HG03175 (cell line): ENCODE measurements at regions not wholly inside any gene's neighbourhood (a gene's known extent, or its start where the extent isn't known, plus 50 kb on each side); places are given as distances from the start of the nearest gene placed in this dataset.

ENCODE experiments used
- ATAC-seq: cut with Tn5 transposase; IDR thresholded peaks from one replicate; pipeline ENCODE4 v1.9.1; 2021; ENCODE audit warnings: mild to moderate bottlenecking, moderate library complexity; ENCODE audit not compliant: unreplicated experiment

- ATAC-seq = no peak
These were observed 52.4 kb downstream of the CBLL2 start for GRCh38 chrX:22325096-22325495.

GRCh38 chrX:22329783-22330182 lies 57.1 kb downstream of the CBLL2 start:
- no peak for ATAC-seq

- no peak for ATAC-seq
These were observed 66.0 kb downstream of the CBLL2 start for GRCh38 chrX:22338740-22339139.

- ATAC-seq = no peak
These were observed 66.7 kb downstream of the CBLL2 start for GRCh38 chrX:22339459-22339858.

- ATAC-seq = no peak
These were observed 67.4 kb downstream of the CBLL2 start for GRCh38 chrX:22340022-22340616.

- no peak for ATAC-seq
These were observed 70.5 kb downstream of the CBLL2 start for GRCh38 chrX:22343192-22343591.

- no peak for ATAC-seq
These were observed 73.2 kb downstream of the CBLL2 start for GRCh38 chrX:22345884-22346283.

GRCh38 chrX:22347491-22347890 lies 74.8 kb downstream of the CBLL2 start:
- ATAC-seq = no peak

GRCh38 chrX:22349116-22349515 lies 76.4 kb downstream of the CBLL2 start:
- ATAC-seq = no peak

GRCh38 chrX:22351076-22351475 lies 78.4 kb downstream of the CBLL2 start:
- ATAC-seq = no peak

GRCh38 chrX:22351966-22352365 lies 79.3 kb downstream of the CBLL2 start:
- ATAC-seq = no peak

- ATAC-seq = no peak
These were observed 84.9 kb downstream of the CBLL2 start for GRCh38 chrX:22357621-22358020.

- no peak for ATAC-seq
These were observed 87.4 kb downstream of the CBLL2 start for GRCh38 chrX:22360129-22360528.

- ATAC-seq = no peak
These were observed 92.7 kb downstream of the CBLL2 start for GRCh38 chrX:22365460-22365859.

GRCh38 chrX:22366166-22366702 lies 93.5 kb downstream of the CBLL2 start:
- ATAC-seq = no peak

- no peak for ATAC-seq
These were observed 94.2 kb downstream of the CBLL2 start for GRCh38 chrX:22366906-22367305.

GRCh38 chrX:22373094-22373493 lies 100.4 kb downstream of the CBLL2 start:
- ATAC-seq = no peak

- no peak for ATAC-seq
These were observed 101.1 kb downstream of the CBLL2 start for GRCh38 chrX:22373766-22374165.

GRCh38 chrX:22376369-22376768 lies 103.7 kb downstream of the CBLL2 start:
- no peak for ATAC-seq

GRCh38 chrX:22378296-22378695 lies 105.6 kb downstream of the CBLL2 start:
- no peak for ATAC-seq

- no peak for ATAC-seq
These were observed 111.3 kb downstream of the CBLL2 start for GRCh38 chrX:22383988-22384387.

- ATAC-seq = no peak
These were observed 117.0 kb downstream of the CBLL2 start for GRCh38 chrX:22389556-22390179.
